Stimulated activated naive B cell treated with anti-CD40 and anti-IgM and Interleukin-4, amounts not matched to agents 10 μg/mL and 1 μg/mL and 100 μg/mL, for 72 hours (primary cell): ENCODE measurements at regions not wholly inside any gene's neighbourhood (a gene's known extent, or its start where the extent isn't known, plus 50 kb on each side); places are given as distances from the start of the nearest gene placed in this dataset.

Source experiments
- ATAC-seq, 2 donors: fragments of 150-1000 bp; cut with Tn5 transposase; replicated peaks; 2 replicates each; pipeline ENCODE4 v1.10.0; 2021; ENCODE audit warnings: moderate library complexity in 1 of 2
- DNase-seq: peaks from one replicate; pipeline ENCODE4 v3.0.0; 2021
- H3K27ac Mint-ChIP-seq: one replicate; pipeline ENCODE4 v1.8.0; 2022; ENCODE audit warnings: mild to moderate bottlenecking, mixed read lengths
- H3K27me3 Mint-ChIP-seq, 2 donors: one replicate each; pipeline ENCODE4 v1.8.0; 2022; ENCODE audit warnings: mixed read lengths in 2 of 2
- H3K36me3 Mint-ChIP-seq, 2 donors: one replicate each; pipeline ENCODE4 v1.8.0; 2022; ENCODE audit warnings: mixed read lengths in 2 of 2, mild to moderate bottlenecking in 1 of 2
- H3K4me1 Mint-ChIP-seq, 2 donors: one replicate each; pipeline ENCODE4 v1.8.0; 2022; ENCODE audit warnings: mixed read lengths in 2 of 2, mild to moderate bottlenecking in 1 of 2
- H3K4me3 Mint-ChIP-seq, 2 donors: one replicate each; pipeline ENCODE4 v1.8.0; 2022; ENCODE audit warnings: mild to moderate bottlenecking in 2 of 2, mixed read lengths in 2 of 2, moderate library complexity in 1 of 2
- H3K9me3 Mint-ChIP-seq, 2 donors: one replicate each; pipeline ENCODE4 v1.8.0; 2022; ENCODE audit warnings: mixed read lengths in 2 of 2, mild to moderate bottlenecking in 1 of 2

DNA sequence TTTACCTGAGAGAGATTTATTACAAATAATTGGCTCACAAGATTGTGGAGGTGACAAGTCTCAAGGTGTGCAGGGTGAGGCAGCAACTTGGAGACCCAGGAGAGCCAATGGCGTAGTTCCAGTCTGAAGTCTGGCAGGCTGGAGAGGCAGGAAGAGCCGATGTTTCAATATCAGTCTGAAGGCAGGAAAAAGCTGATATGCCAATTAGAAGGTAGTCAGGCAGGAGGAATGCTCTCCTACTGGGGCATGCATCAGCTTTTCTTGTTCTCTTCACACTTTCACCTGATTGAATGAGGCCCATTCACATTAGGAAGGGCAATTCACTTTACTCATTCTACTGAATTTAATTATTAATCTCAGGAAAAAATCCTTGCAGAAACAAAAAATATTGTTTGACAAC, 1351.7 kb upstream of the ADGRL3 start:
- no peaks in the 10 kb centered on the region for H3K4me1 Mint-ChIP-seq
- no peak overlapping the region for H3K4me3 Mint-ChIP-seq
- H3K27ac Mint-ChIP-seq, result no peak overlapping the region
- no peak for ATAC-seq
- no peak for DNase-seq
- peaks cover 2 to 7% of the 10 kb centered on the region in 2 donors for H3K9me3 Mint-ChIP-seq
- H3K36me3 Mint-ChIP-seq, result no peaks in the 10 kb centered on the region
- no peaks in the 10 kb centered on the region for H3K27me3 Mint-ChIP-seq

DNA sequence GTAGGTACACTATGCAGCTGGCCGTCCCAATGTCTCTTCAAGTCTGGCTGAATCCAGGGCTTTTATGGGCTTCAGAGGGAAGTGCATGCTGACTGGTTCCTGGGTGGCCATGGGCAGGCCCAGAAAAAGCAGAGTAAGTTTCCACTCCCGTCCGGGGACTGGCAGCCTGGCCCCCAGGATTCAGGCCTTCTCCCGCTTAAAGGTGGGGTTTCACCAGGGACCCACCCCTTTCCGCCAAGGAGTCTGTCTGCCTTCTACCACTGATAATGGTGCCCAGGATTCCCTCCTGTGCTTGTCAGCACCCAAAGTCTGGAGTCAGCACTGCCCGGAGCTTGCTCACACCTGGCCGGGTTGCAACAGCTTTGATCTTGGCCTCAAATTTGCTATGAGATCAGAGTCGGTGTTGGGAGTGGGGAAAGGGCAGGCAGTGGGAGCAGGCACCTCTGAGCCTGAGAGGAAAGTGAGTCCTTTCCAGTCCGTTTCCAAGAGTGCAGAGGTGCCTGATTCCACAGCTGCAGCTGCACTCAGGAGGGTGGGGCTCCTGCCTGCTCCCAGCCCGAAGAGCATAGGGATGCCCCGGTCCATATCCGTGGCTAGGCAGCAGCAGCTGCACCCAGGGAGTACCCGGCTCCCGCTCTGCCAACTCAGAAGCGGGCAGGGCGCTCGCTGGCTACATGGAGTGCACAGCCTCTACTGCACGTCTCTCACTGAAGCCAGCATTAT, 1344.3 kb upstream of the ADGRL3 start:
- H3K4me1 Mint-ChIP-seq, result no peaks in the 10 kb centered on the region
- no peak overlapping the region for H3K27ac Mint-ChIP-seq
- no peaks in the 10 kb centered on the region for H3K36me3 Mint-ChIP-seq
- H3K9me3 Mint-ChIP-seq, result no peaks in the 10 kb centered on the region
- ATAC-seq (no peak), DNase-seq (no peak)
- no peak overlapping the region for H3K4me3 Mint-ChIP-seq
- no peaks in the 10 kb centered on the region for H3K27me3 Mint-ChIP-seq

DNA sequence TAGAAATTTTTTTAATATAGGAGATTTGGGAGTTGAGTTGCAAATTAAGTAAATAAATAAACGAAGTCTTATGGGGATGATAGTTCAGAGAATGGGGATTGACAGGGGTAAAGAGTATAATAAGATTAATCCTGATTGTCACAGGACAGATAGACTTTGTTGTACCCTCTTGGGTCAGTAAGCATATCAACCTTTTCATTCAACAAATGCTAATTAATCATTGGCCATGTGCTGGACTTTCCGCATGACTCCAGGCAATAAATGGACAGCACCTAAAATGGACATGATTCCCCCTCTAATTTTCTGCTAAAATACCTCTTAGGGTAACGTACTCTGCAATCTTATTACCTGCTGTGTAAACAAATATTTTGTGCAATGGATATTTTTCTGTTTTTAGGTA, 1331.1 kb upstream of the ADGRL3 start:
- DNase-seq (no peak), ATAC-seq (no peak)
- Mint-ChIP-seq H3K27ac (no peak overlapping the region), H3K9me3 (no peaks in the 10 kb centered on the region), H3K36me3 (no peaks in the 10 kb centered on the region), H3K4me1 (no peaks in the 10 kb centered on the region), H3K4me3 (no peak overlapping the region), H3K27me3 (no peaks in the 10 kb centered on the region)

DNA sequence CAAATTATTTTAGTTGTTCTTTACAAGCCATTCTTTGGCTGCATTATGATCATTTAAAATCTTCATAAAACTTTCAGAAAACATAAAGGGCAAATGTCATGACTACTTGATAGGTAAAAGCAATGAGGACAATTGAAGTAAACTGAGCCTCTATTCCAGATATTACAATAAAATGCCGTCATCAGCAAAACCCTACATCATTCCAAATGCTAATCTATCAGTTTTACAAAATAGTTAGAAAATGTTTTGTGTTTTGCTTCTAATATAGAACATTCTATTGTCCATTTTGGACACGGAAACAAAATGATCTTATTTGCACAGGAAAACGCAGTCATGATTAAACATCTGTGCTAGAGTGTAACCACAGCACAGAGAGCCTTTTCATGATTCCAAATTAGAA, 1330.6 kb upstream of the ADGRL3 start:
- Mint-ChIP-seq H3K36me3 (no peaks in the 10 kb centered on the region), H3K9me3 (no peaks in the 10 kb centered on the region), H3K27ac (no peak overlapping the region)

DNA sequence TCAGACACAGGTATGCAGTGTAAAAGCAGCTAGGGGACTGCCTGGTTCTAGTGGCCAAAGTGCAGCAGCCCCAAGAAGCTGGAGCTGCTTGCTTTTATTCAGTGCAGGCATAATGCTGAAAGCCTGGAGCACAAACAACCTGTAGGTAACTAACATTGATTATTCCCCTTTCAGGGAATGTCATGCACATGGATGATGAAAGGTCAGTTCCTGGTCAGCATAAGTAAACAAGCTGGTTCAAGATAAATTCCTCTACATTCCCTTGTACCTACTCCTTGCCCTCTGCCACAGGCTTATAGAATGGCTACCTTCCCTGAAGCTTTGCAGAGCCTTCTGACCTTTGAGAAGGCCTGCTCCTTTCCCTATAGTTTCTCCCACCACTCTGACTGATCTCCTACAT, 1318.5 kb upstream of the ADGRL3 start:
- Mint-ChIP-seq H3K4me1 (no peaks in the 10 kb centered on the region), H3K9me3 (peaks cover 0 to 2% of the 10 kb centered on the region in 2 donors), H3K27me3 (no peaks in the 10 kb centered on the region), H3K36me3 (no peaks in the 10 kb centered on the region), H3K4me3 (no peak overlapping the region), H3K27ac (no peak overlapping the region)
- no peak for ATAC-seq
- DNase-seq, result no peak

More for the DNA sequence above, 1330.6 kb upstream of the ADGRL3 start:
- no peak for DNase-seq
- no peak overlapping the region for H3K4me3 Mint-ChIP-seq
- ATAC-seq, result no peak
- H3K4me1 Mint-ChIP-seq, result no peaks in the 10 kb centered on the region
- H3K27me3 Mint-ChIP-seq, result no peaks in the 10 kb centered on the region

DNA sequence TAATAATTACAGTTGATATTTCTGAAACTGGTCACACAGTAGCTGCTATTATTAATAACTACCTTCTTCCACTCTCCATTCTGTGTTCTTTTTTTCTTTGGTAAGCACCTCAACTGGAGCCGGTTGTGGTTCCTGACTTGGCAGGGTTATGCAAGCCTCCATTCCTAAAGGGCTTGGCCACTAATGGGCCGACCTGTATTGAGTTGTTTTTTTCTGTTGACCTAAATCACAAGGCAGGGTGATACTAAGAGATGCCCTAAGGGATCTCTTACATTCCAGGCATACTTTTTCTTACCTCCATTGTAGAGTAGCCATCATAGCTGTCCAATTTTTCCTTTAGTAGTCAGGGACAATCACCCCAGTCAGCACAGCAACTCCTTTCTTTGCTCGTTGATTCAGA, 1295.8 kb upstream of the ADGRL3 start:
- H3K4me3 Mint-ChIP-seq, result no peak overlapping the region
- ATAC-seq (no peak), DNase-seq (no peak)
- H3K27me3 Mint-ChIP-seq, result no peaks in the 10 kb centered on the region
- no peaks in the 10 kb centered on the region for H3K9me3 Mint-ChIP-seq
- no peak overlapping the region for H3K27ac Mint-ChIP-seq
- H3K36me3 Mint-ChIP-seq, result no peaks in the 10 kb centered on the region
- no peaks in the 10 kb centered on the region for H3K4me1 Mint-ChIP-seq

DNA sequence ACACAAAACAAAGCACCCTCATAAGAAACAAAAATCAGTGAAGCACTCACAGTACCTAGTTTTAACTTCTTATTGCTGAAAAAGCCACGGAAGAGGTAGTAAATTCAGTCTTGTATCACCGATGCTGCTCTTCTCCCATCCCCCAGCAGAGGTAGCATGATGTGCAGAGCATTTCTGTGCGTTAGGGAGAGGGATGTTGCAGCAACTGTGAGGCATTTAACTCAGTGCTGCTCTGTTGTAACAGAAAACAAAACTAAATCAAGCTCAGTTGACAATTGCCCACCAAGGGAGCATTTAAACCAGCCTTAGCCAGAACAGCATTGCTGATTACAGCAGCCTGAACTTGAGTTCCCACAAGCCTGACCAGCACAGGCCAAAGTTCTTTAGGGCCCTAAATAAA, 1279.7 kb upstream of the ADGRL3 start:
- no peak overlapping the region for H3K4me3 Mint-ChIP-seq
- H3K27ac Mint-ChIP-seq, result no peak overlapping the region
- H3K36me3 Mint-ChIP-seq, result no peaks in the 10 kb centered on the region
- ATAC-seq (no peak), DNase-seq (no peak)
- H3K27me3 Mint-ChIP-seq, result no peaks in the 10 kb centered on the region
- H3K4me1 Mint-ChIP-seq, result no peaks in the 10 kb centered on the region
- peaks cover 0 to 3% of the 10 kb centered on the region in 2 donors for H3K9me3 Mint-ChIP-seq

DNA sequence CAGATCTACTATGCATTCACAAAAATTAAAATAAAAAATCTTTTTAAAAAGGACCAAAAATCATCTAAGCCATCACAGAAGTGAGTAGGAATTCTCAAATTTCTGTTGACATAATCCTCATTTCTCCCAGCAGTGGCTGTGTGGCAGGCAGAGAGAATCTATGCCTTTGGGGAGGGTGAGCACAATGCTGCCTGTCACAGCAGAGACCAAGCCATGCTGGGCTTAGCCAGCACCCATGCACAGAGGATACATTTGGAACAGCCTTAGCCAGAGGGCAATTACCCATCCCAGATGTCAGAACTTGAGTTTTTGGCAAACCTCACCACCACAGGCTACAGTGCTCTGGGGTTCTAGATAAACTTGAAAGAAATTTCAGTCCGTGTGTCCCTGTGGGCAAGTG, 1274.8 kb upstream of the ADGRL3 start:
- no peaks in the 10 kb centered on the region for H3K4me1 Mint-ChIP-seq
- DNase-seq, result no peak
- no peaks in the 10 kb centered on the region for H3K36me3 Mint-ChIP-seq
- no peak overlapping the region for H3K4me3 Mint-ChIP-seq
- peaks cover 3 to 16% of the 10 kb centered on the region in 2 donors for H3K9me3 Mint-ChIP-seq
- H3K27ac Mint-ChIP-seq, result no peak overlapping the region
- no peaks in the 10 kb centered on the region for H3K27me3 Mint-ChIP-seq
- no peak for ATAC-seq

DNA sequence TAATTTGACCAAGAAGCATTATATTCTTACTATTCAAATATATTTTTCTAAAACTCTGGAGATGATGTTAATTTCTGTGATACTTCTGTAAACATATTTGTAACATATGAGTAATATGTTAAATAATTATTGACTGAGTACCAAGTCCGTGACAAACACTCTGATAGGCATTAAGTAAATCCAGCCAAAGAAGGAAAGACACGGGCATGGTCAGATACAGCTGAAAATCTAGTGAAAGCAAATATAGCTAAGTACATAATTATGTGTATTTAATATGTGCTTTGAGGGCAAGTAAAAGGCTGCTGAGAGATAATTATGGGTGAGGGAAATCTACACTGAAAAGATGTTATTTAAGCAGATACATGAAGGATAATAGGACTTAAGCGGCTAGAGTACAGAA, 1263.6 kb upstream of the ADGRL3 start:
- Mint-ChIP-seq H3K36me3 (no peaks in the 10 kb centered on the region), H3K27me3 (no peaks in the 10 kb centered on the region), H3K4me1 (no peaks in the 10 kb centered on the region), H3K27ac (no peak overlapping the region), H3K9me3 (peaks cover 8 to 9% of the 10 kb centered on the region in 2 donors), H3K4me3 (no peak overlapping the region)
- no peak for DNase-seq
- no peak for ATAC-seq

DNA sequence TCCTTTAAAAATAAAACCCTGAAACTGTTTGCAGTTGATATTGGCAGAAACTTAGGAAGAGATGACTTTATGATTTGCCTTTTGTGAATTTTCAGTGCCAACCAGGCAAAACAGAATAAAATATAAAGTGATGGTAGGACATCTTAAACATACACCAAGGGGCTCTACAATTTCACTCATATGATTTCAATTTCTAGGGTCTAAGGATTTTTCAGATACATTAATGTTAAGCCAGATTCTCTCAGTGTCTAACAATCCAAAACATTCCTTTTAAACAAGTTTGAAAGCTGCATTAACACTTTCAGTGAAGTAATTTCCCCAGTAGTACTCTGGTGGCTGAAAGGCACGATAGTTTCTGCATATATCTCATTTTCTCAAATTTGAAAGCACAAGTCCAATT, 1262.0 kb upstream of the ADGRL3 start:
- ATAC-seq (no peak), DNase-seq (no peak)
- H3K27me3 Mint-ChIP-seq, result no peaks in the 10 kb centered on the region
- no peak overlapping the region for H3K4me3 Mint-ChIP-seq
- no peaks in the 10 kb centered on the region for H3K36me3 Mint-ChIP-seq
- peaks cover 6% of the 10 kb centered on the region in 2 donors for H3K9me3 Mint-ChIP-seq
- H3K27ac Mint-ChIP-seq, result no peak overlapping the region
- no peaks in the 10 kb centered on the region for H3K4me1 Mint-ChIP-seq

DNA sequence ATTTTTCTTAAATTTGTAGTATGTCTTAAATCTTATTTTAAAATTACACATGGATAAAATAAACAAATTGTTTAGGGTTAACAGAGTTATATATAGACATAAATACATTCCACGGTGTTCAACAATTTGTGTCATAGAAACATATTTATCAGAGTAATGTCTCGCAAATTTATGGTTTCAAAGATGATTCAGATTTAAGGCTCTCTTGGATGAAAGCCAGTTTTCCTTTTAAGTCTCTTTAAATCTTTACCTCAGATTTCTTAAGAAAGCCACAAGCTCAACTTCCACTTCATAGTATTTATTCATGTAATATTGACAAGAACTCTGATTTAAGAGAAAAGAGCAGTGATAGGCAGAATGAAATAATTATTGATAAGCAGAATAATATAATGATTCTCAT, 1254.8 kb upstream of the ADGRL3 start:
- Mint-ChIP-seq H3K36me3 (no peaks in the 10 kb centered on the region), H3K4me1 (no peaks in the 10 kb centered on the region), H3K27ac (no peak overlapping the region), H3K9me3 (peaks cover 4 to 5% of the 10 kb centered on the region in 2 donors), H3K27me3 (no peaks in the 10 kb centered on the region), H3K4me3 (no peak overlapping the region)
- DNase-seq (no peak), ATAC-seq (no peak)

DNA sequence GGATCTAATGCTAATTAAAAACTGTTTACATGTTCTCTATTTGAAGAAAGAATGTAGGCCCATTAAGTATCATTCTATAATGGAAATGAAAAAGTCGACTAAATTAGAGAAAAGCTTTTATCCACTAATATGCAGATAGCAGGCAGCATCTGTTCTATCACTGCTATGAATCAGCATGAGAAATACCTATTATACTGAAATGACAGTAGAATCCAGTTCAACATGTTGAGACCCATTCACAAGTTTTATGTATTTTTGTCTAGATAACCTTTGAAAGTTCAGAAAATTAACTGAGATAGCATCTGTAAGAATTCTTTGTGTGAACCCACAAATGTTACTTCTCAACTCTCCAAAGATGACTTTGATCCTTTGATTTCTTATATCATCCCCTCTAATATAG, 1254.4 kb upstream of the ADGRL3 start:
- no peaks in the 10 kb centered on the region for H3K36me3 Mint-ChIP-seq
- ATAC-seq, result no peak

DNA sequence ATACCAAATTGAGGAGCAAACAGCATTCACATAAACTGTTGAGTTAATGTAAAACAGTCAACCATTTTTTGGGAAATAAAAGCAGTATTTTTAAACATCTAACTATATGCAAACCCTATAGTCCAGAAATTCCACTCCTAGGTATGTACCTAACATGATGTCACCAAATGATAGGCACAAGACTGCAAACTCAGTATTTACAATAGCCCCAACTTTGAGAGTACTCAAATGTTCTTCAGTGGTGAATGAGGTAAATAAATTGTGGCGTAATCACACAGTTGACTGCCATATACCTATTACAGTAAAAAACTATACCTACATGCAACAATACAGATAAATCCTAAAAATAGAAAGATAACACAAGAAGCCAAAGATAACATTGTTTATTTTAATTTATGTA, 1243.8 kb upstream of the ADGRL3 start:
- Mint-ChIP-seq H3K4me1 (no peaks in the 10 kb centered on the region), H3K9me3 (peaks cover 0 to 3% of the 10 kb centered on the region in 2 donors), H3K27ac (no peak overlapping the region), H3K36me3 (no peaks in the 10 kb centered on the region), H3K27me3 (no peaks in the 10 kb centered on the region), H3K4me3 (no peak overlapping the region)
- DNase-seq (no peak), ATAC-seq (no peak)

More for the DNA sequence above, 1254.4 kb upstream of the ADGRL3 start:
- Mint-ChIP-seq H3K4me3 (no peak overlapping the region), H3K9me3 (peaks cover 4 to 5% of the 10 kb centered on the region in 2 donors), H3K4me1 (no peaks in the 10 kb centered on the region), H3K27ac (no peak overlapping the region), H3K27me3 (no peaks in the 10 kb centered on the region)
- DNase-seq, result no peak

DNA sequence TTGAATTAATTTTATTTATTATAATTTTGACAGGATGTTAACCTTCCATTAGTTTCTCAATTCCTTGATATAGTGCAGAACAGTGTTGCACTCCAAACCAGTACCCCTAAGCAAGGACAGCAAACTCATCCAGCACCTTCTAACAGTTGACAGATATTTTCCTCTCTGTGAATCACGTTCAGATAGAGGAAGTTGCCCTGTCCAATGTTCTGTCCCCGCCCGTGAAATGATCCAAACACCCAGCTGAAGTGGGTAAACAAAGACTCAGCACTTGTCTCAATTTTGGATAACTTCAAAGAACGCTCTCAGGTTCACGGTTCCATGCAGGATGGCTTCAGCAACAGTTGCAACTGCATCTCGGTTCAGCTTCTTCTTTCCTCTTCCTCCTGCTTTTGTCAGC, 1240.0 kb upstream of the ADGRL3 start:
- DNase-seq (no peak), ATAC-seq (no peak)
- Mint-ChIP-seq H3K9me3 (no peaks in the 10 kb centered on the region), H3K27me3 (no peaks in the 10 kb centered on the region), H3K4me3 (no peak overlapping the region), H3K4me1 (no peaks in the 10 kb centered on the region), H3K27ac (no peak overlapping the region), H3K36me3 (no peaks in the 10 kb centered on the region)

DNA sequence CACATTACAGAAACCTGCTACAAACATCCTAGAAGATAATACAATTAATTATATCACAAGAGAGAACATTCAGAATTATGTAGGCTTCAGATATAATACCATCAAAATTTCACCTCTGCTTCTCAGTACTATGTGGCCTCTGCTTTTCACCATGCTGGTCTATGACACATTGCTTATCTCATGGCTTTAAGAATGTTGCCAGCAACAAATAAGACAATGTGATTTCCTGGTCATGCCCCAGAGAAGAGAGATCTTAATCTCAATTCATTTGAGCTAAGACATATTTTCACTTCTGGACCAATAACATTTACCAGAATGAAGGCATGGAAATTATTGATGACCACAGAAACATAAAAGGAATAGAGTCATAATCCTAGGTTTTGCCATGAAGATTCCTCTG, 1233.4 kb upstream of the ADGRL3 start:
- Mint-ChIP-seq H3K27me3 (no peaks in the 10 kb centered on the region), H3K36me3 (no peaks in the 10 kb centered on the region), H3K4me1 (no peaks in the 10 kb centered on the region), H3K27ac (no peak overlapping the region), H3K4me3 (no peak overlapping the region), H3K9me3 (peaks cover 3 to 7% of the 10 kb centered on the region in 2 donors)
- no peak for ATAC-seq
- DNase-seq, result no peak

DNA sequence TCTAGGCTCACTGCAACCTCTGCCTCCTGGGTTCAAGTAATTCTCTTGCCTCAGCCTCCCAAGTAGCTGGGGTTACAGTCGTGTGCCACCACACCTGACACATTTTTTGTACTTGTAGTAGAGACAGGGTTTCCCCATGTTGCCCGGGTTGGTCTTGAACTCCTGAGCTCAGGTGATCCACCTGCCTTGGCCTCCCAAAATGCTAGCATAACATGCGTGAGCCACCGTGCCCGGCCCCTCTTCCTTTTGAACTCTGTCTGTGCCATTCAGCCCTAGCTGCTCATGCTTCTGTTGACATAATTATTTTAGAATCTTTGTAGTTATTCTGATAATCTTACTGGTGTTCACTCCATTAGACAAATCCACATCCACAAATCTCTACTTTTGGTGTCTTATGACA, 1231.3 kb upstream of the ADGRL3 start:
- H3K27ac Mint-ChIP-seq, result no peak overlapping the region
- H3K36me3 Mint-ChIP-seq, result no peaks in the 10 kb centered on the region
- H3K27me3 Mint-ChIP-seq, result no peaks in the 10 kb centered on the region
- peaks cover 3 to 7% of the 10 kb centered on the region in 2 donors for H3K9me3 Mint-ChIP-seq
- no peak overlapping the region for H3K4me3 Mint-ChIP-seq
- ATAC-seq, result no peak
- no peaks in the 10 kb centered on the region for H3K4me1 Mint-ChIP-seq
- no peak for DNase-seq
